ENCODE measurements at regions not wholly inside any gene's neighbourhood (a gene's known extent, or its start where the extent isn't known, plus 50 kb on each side); places are given as distances from the start of the nearest gene placed in this dataset.

GRCh38 chr19:30091456-30091855 is 149.4 kb downstream of the URI1 start:
- ChIA-PET POLR2A (no interaction called here), CTCF (no interaction called here)
- no peaks in the 10 kb centered on the region for H3K27me3 Mint-ChIP-seq
- H3K27ac Mint-ChIP-seq = no peak overlapping the region
- no peaks in the 10 kb centered on the region for H3K9me3 Mint-ChIP-seq
- no peaks in the 10 kb centered on the region for H3K36me3 Mint-ChIP-seq (ENCODE audit: low read depth)
- ATAC-seq (no peak), DNase-seq (no peak)
- TF ChIP-seq, protein P1, sequence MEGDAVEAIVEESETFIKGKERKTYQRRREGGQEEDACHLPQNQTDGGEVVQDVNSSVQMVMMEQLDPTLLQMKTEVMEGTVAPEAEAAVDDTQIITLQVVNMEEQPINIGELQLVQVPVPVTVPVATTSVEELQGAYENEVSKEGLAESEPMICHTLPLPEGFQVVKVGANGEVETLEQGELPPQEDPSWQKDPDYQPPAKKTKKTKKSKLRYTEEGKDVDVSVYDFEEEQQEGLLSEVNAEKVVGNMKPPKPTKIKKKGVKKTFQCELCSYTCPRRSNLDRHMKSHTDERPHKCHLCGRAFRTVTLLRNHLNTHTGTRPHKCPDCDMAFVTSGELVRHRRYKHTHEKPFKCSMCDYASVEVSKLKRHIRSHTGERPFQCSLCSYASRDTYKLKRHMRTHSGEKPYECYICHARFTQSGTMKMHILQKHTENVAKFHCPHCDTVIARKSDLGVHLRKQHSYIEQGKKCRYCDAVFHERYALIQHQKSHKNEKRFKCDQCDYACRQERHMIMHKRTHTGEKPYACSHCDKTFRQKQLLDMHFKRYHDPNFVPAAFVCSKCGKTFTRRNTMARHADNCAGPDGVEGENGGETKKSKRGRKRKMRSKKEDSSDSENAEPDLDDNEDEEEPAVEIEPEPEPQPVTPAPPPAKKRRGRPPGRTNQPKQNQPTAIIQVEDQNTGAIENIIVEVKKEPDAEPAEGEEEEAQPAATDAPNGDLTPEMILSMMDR (IDR thresholded peaks at IDR 0.05) = no peak
- H3K4me3 Mint-ChIP-seq = no peak overlapping the region
- no peaks in the 10 kb centered on the region for H3K4me1 Mint-ChIP-seq (ENCODE audit: low read depth)
- intact Hi-C loops (cut with micrococcal nuclease) = no loop called here

DNA sequence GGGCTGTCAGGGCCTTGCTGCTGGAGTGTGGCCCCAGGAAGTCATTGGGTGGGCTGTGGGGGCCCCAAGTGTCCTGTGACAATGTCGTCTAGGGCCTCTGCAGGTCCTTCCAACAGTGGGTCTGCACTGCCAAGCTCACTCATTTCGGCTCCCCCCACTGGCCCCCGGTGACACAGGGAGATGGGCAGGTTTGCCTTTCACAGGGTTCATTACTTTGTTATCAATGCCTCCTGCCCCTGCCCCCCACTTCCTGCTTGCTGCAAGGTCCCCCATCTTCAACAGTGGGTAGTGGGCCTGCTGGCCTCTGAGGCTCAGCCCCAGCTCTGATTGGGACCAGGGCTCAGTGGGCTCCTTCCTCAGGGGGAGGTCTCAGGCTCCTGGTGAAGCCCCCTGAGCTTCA is 149.8 kb downstream of the URI1 start:
- Mint-ChIP-seq H3K9me3 (no peaks in the 10 kb centered on the region), H3K4me1 (ENCODE audit: low read depth) (no peaks in the 10 kb centered on the region), H3K36me3 (ENCODE audit: low read depth) (no peaks in the 10 kb centered on the region), H3K27me3 (no peaks in the 10 kb centered on the region), H3K27ac (no peak overlapping the region), H3K4me3 (no peak overlapping the region)
- CTCF ChIA-PET = no interaction called here
- TF ChIP-seq, protein P1 (IDR thresholded peaks at IDR 0.05) = no peak
- intact Hi-C loops (cut with micrococcal nuclease) = no loop called here
- no peak for DNase-seq
- POLR2A ChIA-PET = no interaction called here
- ATAC-seq = no peak

- ChIA-PET CTCF (no interaction called here), POLR2A (no interaction called here)
- H3K4me1 Mint-ChIP-seq (ENCODE audit: low read depth) = no peaks in the 10 kb centered on the region
- no peak overlapping the region for H3K4me3 Mint-ChIP-seq
- DNase-seq (no peak), ATAC-seq (no peak)
- H3K27ac Mint-ChIP-seq = no peak overlapping the region
- H3K27me3 Mint-ChIP-seq = no peaks in the 10 kb centered on the region
- intact Hi-C loops (cut with micrococcal nuclease) = no loop called here
- no peaks in the 10 kb centered on the region for H3K36me3 Mint-ChIP-seq (ENCODE audit: low read depth)
- TF ChIP-seq, protein P1 (IDR thresholded peaks at IDR 0.05) = no peak
- H3K9me3 Mint-ChIP-seq = no peaks in the 10 kb centered on the region
Observed at GRCh38 chr19:30092721-30093569, 150.9 kb downstream of the URI1 start.

DNA sequence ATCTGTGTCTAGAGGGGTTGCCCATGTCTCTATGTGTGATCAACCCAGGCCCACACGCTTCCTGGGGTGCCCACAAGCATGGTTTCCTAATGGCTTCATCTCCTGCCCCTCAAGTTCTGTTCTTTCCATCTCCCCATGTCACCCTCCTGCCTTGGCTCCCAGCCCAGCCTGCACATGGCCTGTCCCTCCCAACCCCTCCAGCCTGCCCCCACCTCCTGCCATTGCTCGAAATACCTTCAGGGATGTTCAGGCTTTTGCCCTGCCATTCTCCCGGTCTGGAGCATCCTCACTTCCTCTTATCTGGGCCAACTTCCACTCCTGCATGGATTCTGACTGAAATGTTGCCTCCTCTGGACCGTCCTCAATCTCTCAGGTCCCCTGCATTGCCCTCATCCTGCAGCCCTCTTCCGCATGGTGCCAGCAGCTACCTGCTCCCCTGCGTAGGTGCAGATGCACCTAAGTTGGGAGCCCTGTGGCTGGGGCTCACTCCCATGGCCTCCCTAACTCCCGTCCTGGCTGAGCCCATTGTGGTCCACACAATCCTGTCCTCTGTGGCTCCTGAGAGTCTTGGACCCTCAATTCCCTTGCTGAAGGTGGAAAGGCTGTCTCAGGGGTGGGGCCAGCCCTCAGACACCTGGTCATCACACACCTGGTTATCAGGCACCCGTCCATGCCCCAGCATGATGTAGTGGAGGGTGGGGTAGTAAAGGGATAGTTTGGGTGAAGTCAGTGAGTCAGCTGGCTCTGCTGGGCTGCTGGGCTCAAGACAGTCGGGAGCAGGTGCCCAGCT is 152.1 kb downstream of the URI1 start:
- Mint-ChIP-seq H3K27ac (no peak overlapping the region), H3K36me3 (ENCODE audit: low read depth) (no peaks in the 10 kb centered on the region), H3K4me1 (ENCODE audit: low read depth) (no peaks in the 10 kb centered on the region), H3K27me3 (no peaks in the 10 kb centered on the region), H3K4me3 (no peak overlapping the region), H3K9me3 (no peaks in the 10 kb centered on the region)
- intact Hi-C loops (cut with micrococcal nuclease) = no loop called here
- POLR2A ChIA-PET = no interaction called here
- ATAC-seq (no peak), DNase-seq (no peak)
- TF ChIP-seq, protein P1 (IDR thresholded peaks at IDR 0.05) = no peak
- CTCF ChIA-PET = no interaction called here

- no peaks in the 10 kb centered on the region for H3K9me3 Mint-ChIP-seq
- no peaks in the 10 kb centered on the region for H3K27me3 Mint-ChIP-seq
- DNase-seq = no peak
- H3K36me3 Mint-ChIP-seq (ENCODE audit: low read depth) = no peaks in the 10 kb centered on the region
- H3K4me1 Mint-ChIP-seq (ENCODE audit: low read depth) = no peaks in the 10 kb centered on the region
- TF ChIP-seq, protein P1 (IDR thresholded peaks at IDR 0.05) = no peak
- POLR2A ChIA-PET = no interaction called here
- no peak for ATAC-seq
- H3K4me3 Mint-ChIP-seq = no peak overlapping the region
- CTCF ChIA-PET = no interaction called here
- no peak overlapping the region for H3K27ac Mint-ChIP-seq
- intact Hi-C loops (cut with micrococcal nuclease) = no loop called here
Observed at GRCh38 chr19:30094756-30095140, 152.7 kb downstream of the URI1 start.
